SK-N-SH (cell line): ENCODE measurements at regions not wholly inside any gene's neighbourhood (a gene's known extent, or its start where the extent isn't known, plus 50 kb on each side); places are given as distances from the start of the nearest gene placed in this dataset.
A peak's percentile ranks its signal among the peaks of the same experiment; 100 is the strongest.

Experiments used
- SIN3A ChIP-seq: IDR thresholded peaks from 2 replicates; pipeline ENCODE4 v1.6.1; 2012; ENCODE audit warnings: low read depth, mild to moderate bottlenecking, low read length, moderate library complexity, borderline replicate concordance
- SMC3 ChIP-seq: IDR thresholded peaks from 2 replicates; pipeline ENCODE4 v1.6.1; 2012; ENCODE audit warnings: low read depth, low read length, improper control_type of control experiment
- TF ChIP-seq, protein P1 (sequence below): IDR thresholded peaks from 2 replicates; pipeline ENCODE4 v1.4.0; 2012; ENCODE audit warnings: low read depth

DNA sequence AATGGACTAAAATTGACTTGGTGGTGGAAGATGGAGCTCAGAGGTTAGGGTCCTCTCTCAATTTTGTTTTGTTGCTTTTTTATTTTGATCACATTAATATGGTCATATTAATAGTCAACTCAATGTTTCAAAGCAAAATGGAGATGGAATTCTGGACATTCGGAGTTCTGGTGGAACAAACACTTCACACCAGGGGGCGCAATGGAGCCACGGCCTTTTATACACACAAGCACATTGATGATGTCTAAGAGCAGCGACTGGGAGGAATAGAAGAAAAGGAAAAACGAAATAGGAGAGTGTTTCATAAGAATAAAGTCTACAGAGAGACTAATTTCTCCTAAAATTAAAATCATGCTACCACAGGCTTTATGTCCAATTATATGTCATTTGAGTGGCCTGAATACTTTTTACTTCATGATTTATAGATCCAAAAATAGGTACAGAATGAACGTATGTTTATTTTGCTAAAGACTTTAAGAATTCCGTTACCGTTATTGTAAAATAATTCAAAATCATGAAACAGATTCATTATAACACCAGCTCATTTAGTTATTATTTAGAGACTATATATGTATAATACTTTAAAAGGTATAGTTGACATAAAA is 197.6 kb upstream of the SASH1 start:
- TF ChIP-seq, protein P1, sequence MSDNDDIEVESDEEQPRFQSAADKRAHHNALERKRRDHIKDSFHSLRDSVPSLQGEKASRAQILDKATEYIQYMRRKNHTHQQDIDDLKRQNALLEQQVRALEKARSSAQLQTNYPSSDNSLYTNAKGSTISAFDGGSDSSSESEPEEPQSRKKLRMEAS: no peak
- TF ChIP-seq SMC3 (peak; percentile 69), SIN3A (no peak)
